IMR-90 (cell line): ENCODE measurements at regions not wholly inside any gene's neighbourhood (a gene's known extent, or its start where the extent isn't known, plus 50 kb on each side); places are given as distances from the start of the nearest gene placed in this dataset.

Experiments used
- ATAC-seq: fragments of 200-7000 bp; cut with Tn5 transposase; 2 replicates; pipeline ENCODE4 v1.9.1; 2020; ENCODE audit warnings: low read depth, mild to moderate bottlenecking, moderate library complexity
- BruUV-seq: library from RNA; stranded (reverse); fragments of 400-500 nt; replicated peaks from 2 replicates; lab custom pipeline; 2021; lab: Mats Ljungman, UMichigan
- CTCF ChIA-PET: fragments of 300-600 bp; formaldehyde crosslinking; extraction: SDS; loops from one replicate; lab custom pipeline; 2021; ENCODE audit warnings: antibody characterized with exemption; lab: Yijun Ruan, JAX
- POLR2A ChIA-PET: fragments of 300-600 bp; sonication (Branson Sonifier 250); formaldehyde crosslinking; loops from one replicate; lab custom pipeline; 2022; ENCODE audit warnings: antibody characterized with exemption; ENCODE audit not compliant: unreplicated experiment; lab: Charles Lee
- DNase-seq: peaks from one replicate; pipeline ENCODE4 v3.0.0; 2013
- H2AFZ ChIP-seq: replicated peaks from 2 replicates; pipeline ENCODE3; 2013; ENCODE audit warnings: low read length, mild to moderate bottlenecking; ENCODE audit not compliant: poor library complexity
- H2AK5ac ChIP-seq: 2 replicates; pipeline ENCODE4 v1.6.1; 2013; ENCODE audit warnings: low read depth, low read length, inconsistent platforms
- H2AK9ac ChIP-seq: replicated peaks from 2 replicates; pipeline ENCODE3; 2013; ENCODE audit warnings: mild to moderate bottlenecking, low read depth, low read length, moderate library complexity; ENCODE audit not compliant: poor library complexity
- H2BK120ac ChIP-seq: 2 replicates; pipeline ENCODE4 v1.6.1; 2013; ENCODE audit warnings: low read depth, low read length, inconsistent platforms
- H2BK15ac ChIP-seq: 3 replicates; pipeline ENCODE4 v1.6.1; 2013; ENCODE audit warnings: low read depth, low read length, inconsistent platforms
- H2BK20ac ChIP-seq: 2 replicates; pipeline ENCODE4 v1.6.1; 2013; ENCODE audit warnings: low read depth, mild to moderate bottlenecking, inconsistent platforms, low read length, moderate library complexity
- H2BK5ac ChIP-seq: 2 replicates; pipeline ENCODE4 v1.6.1; 2013; ENCODE audit warnings: mild to moderate bottlenecking, low read depth, low read length, inconsistent platforms; ENCODE audit not compliant: poor library complexity, severe bottlenecking
- H3K14ac ChIP-seq: replicated peaks from 2 replicates; pipeline ENCODE4 v1.6.1; 2013; ENCODE audit warnings: low read depth, low read length, inconsistent platforms
- H3K18ac ChIP-seq: 2 replicates; pipeline ENCODE4 v1.6.1; 2013; ENCODE audit warnings: low read depth, low read length, control low read depth
- H3K23ac ChIP-seq: 2 replicates; pipeline ENCODE4 v1.6.1; 2013; ENCODE audit warnings: low read depth, low read length, inconsistent platforms
- H3K27ac ChIP-seq: 2 replicates; pipeline ENCODE4 v1.5.1; 2013; ENCODE audit warnings: mild to moderate bottlenecking, control low read depth, low read length; ENCODE audit not compliant: insufficient read depth
- H3K27me3 ChIP-seq: 2 replicates; pipeline ENCODE4 v1.6.1; 2013; ENCODE audit warnings: low read length; ENCODE audit not compliant: control insufficient read depth, insufficient read depth
- H3K36me3 ChIP-seq: 2 replicates; pipeline ENCODE4 v1.6.1; 2013; ENCODE audit warnings: low read length, mixed read lengths; ENCODE audit not compliant: control insufficient read depth, insufficient read depth
- H3K4ac ChIP-seq: 2 replicates; pipeline ENCODE4 v1.6.1; 2013; ENCODE audit warnings: low read depth, low read length, inconsistent platforms
- H3K4me1 ChIP-seq: 2 replicates; pipeline ENCODE4 v1.6.1; 2013; ENCODE audit warnings: low read length, mixed read lengths; ENCODE audit not compliant: control insufficient read depth, insufficient read depth
- H3K4me2 ChIP-seq: 2 replicates; pipeline ENCODE4 v1.6.1; 2013; ENCODE audit warnings: low read depth, mild to moderate bottlenecking, control low read depth, low read length, moderate library complexity
- H3K4me3 ChIP-seq: 2 replicates; pipeline ENCODE4 v1.5.1; 2013; ENCODE audit warnings: low read depth, mild to moderate bottlenecking, control low read depth, low read length, moderate library complexity; ENCODE audit not compliant: insufficient read depth
- H3K56ac ChIP-seq: 2 replicates; pipeline ENCODE4 v1.6.1; 2013; ENCODE audit warnings: low read length, inconsistent platforms; ENCODE audit not compliant: insufficient read depth; ENCODE audit errors: extremely low read depth
- H3K79me1 ChIP-seq, 2 experiments: 2 replicates each; pipeline ENCODE4 v1.6.1; 2013; ENCODE audit warnings: low read length in 2 of 2, inconsistent platforms in 1 of 2, low read depth in 1 of 2
- H3K9ac ChIP-seq: 2 replicates; pipeline ENCODE4 v1.6.1; 2013; ENCODE audit warnings: low read depth, low read length, control low read depth
- H3K9me1 ChIP-seq: 2 replicates; pipeline ENCODE4 v1.6.1; 2013; ENCODE audit warnings: low read length, inconsistent platforms; ENCODE audit not compliant: insufficient read depth
- H3K9me3 ChIP-seq: 2 replicates; pipeline ENCODE4 v1.6.1; 2013; ENCODE audit warnings: low read length; ENCODE audit not compliant: control insufficient read depth, insufficient read depth
- H4K20me1 ChIP-seq: 2 replicates; pipeline ENCODE4 v1.6.1; 2013; ENCODE audit warnings: low read length, inconsistent platforms; ENCODE audit not compliant: insufficient read depth
- H4K5ac ChIP-seq: 2 replicates; pipeline ENCODE4 v1.6.1; 2013; ENCODE audit warnings: mild to moderate bottlenecking, low read depth, low read length, control low read depth
- H4K8ac ChIP-seq, 2 experiments: 2 replicates each; pipeline ENCODE4 v1.6.1; 2013; ENCODE audit warnings: low read depth in 2 of 2, low read length in 2 of 2, control low read depth in 1 of 2, inconsistent platforms in 1 of 2
- H4K91ac ChIP-seq: 2 replicates; pipeline ENCODE4 v1.6.1; 2013; ENCODE audit warnings: low read depth, low read length, inconsistent platforms; ENCODE audit not compliant: insufficient read depth
- MAFK ChIP-seq: IDR thresholded peaks from 2 replicates; pipeline ENCODE4 v1.6.1; 2012; ENCODE audit warnings: low read depth, low read length, improper control_type of control experiment
- NFE2L2 ChIP-seq: fragments of 150-350 bp; IDR thresholded peaks from 2 replicates; pipeline ENCODE4 v1.6.1; 2016; ENCODE audit warnings: low read depth, mild to moderate bottlenecking, low read length
- WGBS, 2 experiments: methylation state at CpG; one replicate each; pipeline versions ENCODE4 v1.1.5 to v1.1.7; 2013; ENCODE audit warnings: missing lambda C conversion rate in 2 of 2; ENCODE audit not compliant: insufficient read length in 1 of 2; ENCODE audit errors: extremely low coverage in 2 of 2; 5-methylcytosine and 5-hydroxymethylcytosine counted together
- dilution Hi-C: fragments of 300-500 bp; cut with HindIII; formaldehyde crosslinking; loops from one replicate; pipeline ENCODE4 v1.14.3; 2018; ENCODE audit warnings: low sequenced_read_pairs; ENCODE audit not compliant: unreplicated experiment
- in situ Hi-C: fragments of 300-500 bp; cut with MboI; formaldehyde crosslinking; loops from 3 replicates; pipeline ENCODE4 v1.14.3; 2019; ENCODE audit warnings: low sequenced_read_pairs, inconsistent platforms, mixed read lengths
- intact Hi-C: fragments of 100-400 bp; cut with micrococcal nuclease; formaldehyde crosslinking; loops from 2 replicates; pipeline ENCODE4 v1.10.0; 2022

GRCh38 chr6:87914637-87915395 lies 132.8 kb upstream of the SPACA1 start:
- Histone ChIP-seq H3K27me3 (peaks cover 12% of the 10 kb centered on the region), H2BK20ac (no peak overlapping the region), H3K9me1 (no peaks in the 10 kb centered on the region), H2BK5ac (no peak overlapping the region), H3K14ac (no peak overlapping the region), H3K36me3 (no peaks in the 10 kb centered on the region), H2BK120ac (no peak overlapping the region), H2AFZ (no peak overlapping the region), H3K4me3 (no peak overlapping the region), H3K27ac (no peak overlapping the region), H4K8ac (no peak overlapping the region), H3K4me1 (no peaks in the 10 kb centered on the region), H3K79me1 (no peaks in the 10 kb centered on the region), H2BK15ac (no peak overlapping the region), H3K4me2 (no peak overlapping the region), H3K23ac (no peak overlapping the region), H3K18ac (no peak overlapping the region), H2AK5ac (no peak overlapping the region), H2AK9ac (no peak overlapping the region), H4K91ac (no peak overlapping the region), H4K20me1 (no peaks in the 10 kb centered on the region), H3K9me3 (peaks cover 3% of the 10 kb centered on the region; the same call in 1 of the 2 replicates), H3K9ac (no peak overlapping the region), H3K4ac (no peak overlapping the region), H3K56ac (no peak overlapping the region), H4K5ac (no peak overlapping the region)
- WGBS, 2 experiments: no CpG with 5 or more reads among the region's 4 CpGs
- POLR2A ChIA-PET: no interaction called here
- no TSS peak for BruUV-seq
- ATAC-seq (0 out of 2 replicates have a peak, but pooled peaks have one; percentile 29), DNase-seq (peak; percentile 12)
- dilution Hi-C loops (no loop called here), intact Hi-C loops (no loop called here), in situ Hi-C loops (no loop called here)
- TF ChIP-seq NFE2L2 (no peak), MAFK (peak; percentile 40)
- CTCF ChIA-PET: interaction anchor here (1.3 kb wide), 1 partner anchor 63 kb away, joined by 4 read pairs; no protein-coding TSS in a partner anchor
